Dedifferentiated amniotic fluid mesenchymal stem cell (primary cell): ENCODE measurements at regions not wholly inside any gene's neighbourhood (a gene's known extent, or its start where the extent isn't known, plus 50 kb on each side); places are given as distances from the start of the nearest gene placed in this dataset.
"Not testable (repeated sequence)": the region's sequence is repeated elsewhere in the genome, so short reads cannot be mapped to it uniquely, and the experiment has no call there.

Source experiments
- DNase-seq: peaks from one replicate; pipeline ENCODE4 v3.0.0-alpha.2; 2016; ENCODE audit errors: extremely low spot score

DNA sequence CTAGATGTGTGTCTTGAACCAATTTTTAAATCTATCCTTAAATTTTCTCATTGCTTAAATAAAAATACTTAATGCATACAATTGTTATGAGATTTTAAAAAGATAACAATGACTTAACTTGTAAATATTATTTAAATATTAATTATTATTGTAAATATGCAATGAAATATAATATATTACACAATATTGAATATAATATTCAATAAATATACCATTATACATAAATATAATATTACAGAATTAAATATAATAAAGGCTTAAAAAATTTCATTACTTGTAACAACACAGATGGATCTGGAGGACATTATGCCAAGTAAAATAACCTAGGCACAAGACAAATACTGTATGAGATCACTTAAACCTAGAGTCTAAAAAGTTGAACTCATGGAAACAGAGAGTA lies 1532.3 kb downstream of the PCDH9 start:
- no peak for DNase-seq

DNA sequence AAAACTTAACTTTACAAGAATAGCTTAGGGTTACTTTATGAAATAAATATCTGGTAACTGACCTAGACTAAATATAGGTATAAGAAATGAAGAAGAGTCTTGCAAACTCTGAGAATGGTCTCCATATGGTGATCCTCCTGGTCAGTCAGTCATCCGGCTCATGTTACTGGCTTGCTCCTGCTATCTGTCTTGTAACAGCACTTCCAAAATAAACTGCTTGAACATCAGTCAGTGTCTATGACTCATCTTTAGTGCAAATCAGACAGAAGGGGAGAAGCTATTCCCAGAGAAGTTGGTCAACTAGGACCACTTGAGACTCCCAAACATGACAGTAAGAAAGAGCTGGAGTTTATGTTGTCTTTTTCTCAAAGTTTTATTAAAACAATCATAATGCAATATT lies 1550.9 kb downstream of the PCDH9 start:
- no peak for DNase-seq

DNA sequence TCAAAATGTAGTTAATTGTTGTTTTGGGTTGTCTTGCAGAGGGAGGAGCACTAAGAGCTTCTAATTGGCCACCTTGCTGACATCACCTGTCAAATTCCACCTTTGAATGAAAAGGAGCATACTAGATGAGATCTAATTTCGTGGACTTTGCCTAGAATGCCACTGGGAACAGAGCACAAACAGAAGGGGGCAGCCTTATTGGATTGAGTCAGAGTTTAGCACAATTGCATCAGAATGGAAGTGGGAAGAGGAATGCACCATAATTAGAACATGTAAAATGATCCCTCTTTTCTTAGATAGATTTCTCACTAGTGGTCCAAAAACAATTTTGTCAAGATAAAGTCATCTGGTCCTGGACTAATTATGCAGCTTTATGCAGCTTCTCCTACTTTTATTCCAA lies 1552.2 kb downstream of the PCDH9 start:
- DNase-seq: no peak

DNA sequence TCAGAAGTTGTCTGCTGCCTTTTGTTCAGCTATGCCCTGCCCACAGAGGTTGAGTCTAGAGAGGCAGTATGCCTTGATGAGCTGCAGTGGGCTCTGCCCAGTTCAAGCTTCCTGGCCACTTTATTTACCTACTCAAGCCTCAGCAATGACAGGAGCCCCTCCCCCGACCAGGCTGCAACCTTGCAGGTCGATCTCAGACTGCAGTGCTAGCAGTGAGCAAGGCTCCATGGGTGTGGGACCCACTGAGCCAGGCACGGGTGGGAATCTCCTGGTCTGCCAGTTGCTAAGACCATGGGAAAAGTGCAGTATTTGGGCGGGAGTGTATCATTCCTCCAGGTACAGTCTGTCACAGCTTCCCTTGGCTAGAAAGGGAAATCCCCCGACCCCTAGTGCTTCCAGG lies 1554.8 kb downstream of the PCDH9 start:
- DNase-seq: not testable (repeated sequence)

DNA sequence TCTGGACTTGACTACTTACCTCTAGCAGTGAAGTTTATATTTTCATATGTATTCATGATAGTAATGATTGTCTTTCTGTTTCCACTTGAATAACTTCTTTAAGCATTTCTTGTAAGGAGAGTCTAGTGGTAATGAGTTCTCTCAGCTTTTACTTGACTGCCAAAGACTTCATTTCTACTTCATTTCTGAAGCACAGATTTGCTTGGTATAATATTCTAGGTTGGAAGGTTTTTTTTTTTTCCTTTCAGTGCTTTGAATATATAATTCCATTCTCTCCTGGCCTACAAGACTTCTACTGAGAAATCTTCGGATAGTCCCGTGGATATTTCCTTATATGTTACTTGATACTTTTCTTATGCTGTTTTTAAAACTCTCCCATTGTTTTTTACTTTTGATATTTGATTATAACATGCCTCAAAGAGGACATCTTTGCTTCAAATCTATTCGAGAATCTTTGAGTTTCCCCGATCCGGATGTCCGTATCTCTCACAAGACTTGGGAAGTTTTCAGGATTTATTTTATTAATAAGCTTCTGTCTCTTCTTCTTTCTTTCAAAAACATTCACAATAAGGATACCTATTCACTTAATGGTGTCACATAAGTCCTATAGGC lies 1560.0 kb downstream of the PCDH9 start:
- no peak for DNase-seq

DNA sequence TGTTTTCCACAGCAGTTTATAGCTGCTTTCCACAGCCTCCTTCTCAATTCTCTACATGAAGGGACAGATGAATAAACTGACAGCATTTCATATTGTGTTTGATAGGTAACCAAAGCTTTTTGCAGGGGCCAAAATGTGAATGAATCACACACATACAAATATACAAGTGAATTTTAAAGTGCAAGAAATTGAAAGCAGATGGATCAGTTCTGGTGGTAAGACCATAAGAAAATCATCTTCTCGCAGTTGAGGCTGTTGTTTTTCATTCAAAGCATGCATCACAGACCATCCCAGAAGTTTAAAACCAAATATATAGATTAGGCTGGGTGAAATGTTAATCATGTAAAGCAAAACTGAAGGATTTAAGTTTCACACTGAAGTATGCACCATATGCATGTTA lies 1569.4 kb downstream of the PCDH9 start:
- DNase-seq: no peak

DNA sequence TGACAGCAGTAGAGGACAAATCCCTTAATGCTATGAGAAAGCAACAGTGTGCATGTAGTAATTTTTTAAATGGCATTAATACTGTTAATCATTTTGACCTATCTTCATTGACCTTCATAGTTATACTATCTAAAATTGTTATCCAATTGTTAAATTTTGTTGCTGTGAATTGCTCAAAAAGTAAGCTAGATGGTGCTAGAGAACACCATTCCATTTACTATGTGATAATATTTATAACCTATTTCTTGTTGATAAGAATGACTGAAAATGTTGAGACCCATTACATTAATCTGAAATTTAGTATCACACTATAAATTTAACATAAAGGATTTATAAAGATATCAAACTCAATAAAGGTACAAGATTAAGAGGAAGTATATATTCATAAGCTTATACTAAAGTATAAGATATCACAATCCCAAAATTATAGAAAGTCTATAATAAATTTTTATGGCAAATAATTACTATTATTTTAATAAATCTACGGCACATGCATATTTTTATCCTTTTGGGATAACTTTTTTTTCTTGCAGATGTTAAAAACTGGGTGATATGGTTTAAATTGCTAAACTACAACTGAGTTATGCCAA lies 1573.3 kb downstream of the PCDH9 start:
- DNase-seq: no peak

DNA sequence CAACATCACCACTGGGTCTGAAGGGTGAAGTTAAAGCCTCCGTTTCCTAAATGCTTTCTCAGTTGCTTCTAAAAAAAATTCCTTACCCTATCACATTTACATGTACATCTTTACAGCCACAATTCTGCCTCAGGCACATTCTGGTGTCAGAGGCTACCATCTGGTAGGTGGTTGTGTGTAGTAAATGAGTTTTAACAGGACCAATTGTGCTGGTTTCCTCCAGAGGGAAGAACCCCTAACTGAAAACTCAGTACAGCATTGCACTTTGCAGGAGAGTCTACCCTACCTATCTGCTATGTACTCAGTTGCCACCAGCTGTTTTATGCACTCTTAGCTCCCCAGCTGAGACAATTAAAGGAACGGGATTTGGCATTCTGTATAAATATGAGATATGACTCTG lies 1576.5 kb downstream of the PCDH9 start:
- no peak for DNase-seq

DNA sequence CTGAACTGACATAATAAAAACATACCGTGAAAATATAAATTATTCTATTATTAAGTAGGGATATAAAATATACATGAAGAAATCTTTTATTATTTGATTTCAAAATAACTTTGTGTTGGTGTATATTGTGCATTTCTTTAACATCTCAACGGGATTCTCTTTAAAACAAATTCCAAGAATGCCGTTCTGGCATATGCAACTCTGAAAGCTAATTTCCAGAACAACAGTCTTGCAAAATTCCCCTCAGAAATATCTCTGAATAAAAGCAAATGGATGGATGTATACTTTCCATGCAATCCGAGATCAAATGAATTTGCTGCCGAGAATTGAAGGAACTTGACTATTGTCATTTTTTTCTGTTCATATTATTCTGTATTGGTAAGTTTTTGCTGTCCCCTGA lies 1579.8 kb downstream of the PCDH9 start:
- no peak for DNase-seq

DNA sequence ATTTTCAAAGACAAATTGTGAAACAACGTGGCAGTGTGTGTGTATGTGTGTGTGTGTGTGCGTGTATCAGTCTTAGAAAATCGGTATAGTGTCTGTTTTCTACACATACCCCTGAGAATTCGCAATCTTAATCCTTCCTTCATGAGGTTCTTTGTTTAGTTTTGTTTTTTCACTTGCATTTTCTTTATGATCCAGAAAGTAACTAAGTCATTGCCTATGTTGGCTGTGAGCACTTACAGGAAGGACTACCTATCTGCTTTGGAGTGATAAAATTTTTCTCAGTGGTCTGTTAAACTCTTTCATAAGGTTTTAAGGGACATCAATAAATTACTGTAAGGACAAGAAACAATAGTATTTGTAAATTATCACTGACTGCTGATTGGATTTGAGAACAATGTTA lies 1587.1 kb downstream of the PCDH9 start:
- DNase-seq: no peak

DNA sequence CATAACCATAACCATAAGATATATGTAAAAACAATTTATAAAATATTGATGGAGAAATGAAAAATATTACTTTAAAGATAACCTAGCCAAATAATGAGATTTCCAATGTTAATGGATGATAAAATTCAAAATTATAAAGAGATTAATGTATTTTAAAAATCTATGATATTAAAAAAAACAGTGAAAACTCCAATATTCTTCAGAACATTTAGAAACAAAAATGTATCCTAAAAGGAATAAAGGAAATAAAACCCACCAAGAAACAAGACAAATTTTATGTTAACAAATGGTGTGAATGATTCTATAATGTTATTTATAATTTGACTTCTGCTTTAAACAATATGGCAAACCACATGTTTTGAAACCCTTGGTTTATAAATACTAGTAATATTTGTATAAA lies 1587.8 kb downstream of the PCDH9 start:
- no peak for DNase-seq

DNA sequence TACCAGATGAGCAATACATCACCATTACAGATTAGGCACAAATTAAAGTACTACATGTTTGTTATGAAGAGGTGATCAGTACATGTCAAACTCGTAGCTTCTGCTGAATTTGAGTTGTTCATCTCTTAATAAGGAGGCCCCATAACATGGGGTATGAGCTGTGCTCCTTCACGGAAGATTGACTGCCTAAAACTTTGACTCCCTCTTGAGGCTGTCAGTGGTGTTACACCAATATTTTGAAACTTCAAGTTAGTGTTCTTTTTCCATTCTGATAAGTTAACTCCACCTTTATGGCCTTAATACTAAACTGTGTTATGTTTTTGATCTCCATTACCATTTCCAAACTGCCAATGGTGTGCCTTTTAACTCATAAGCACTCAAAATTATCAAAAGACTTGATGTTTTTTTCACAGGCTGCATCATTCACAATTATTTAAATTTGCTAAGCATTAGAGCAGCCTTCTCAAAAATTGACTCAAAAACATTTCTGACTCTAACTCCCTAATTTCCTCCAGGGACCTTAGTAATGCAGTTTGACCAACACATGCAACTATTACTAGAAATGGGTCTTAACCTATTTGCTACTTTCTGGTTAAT lies 1591.5 kb downstream of the PCDH9 start:
- DNase-seq: peak; percentile 29

DNA sequence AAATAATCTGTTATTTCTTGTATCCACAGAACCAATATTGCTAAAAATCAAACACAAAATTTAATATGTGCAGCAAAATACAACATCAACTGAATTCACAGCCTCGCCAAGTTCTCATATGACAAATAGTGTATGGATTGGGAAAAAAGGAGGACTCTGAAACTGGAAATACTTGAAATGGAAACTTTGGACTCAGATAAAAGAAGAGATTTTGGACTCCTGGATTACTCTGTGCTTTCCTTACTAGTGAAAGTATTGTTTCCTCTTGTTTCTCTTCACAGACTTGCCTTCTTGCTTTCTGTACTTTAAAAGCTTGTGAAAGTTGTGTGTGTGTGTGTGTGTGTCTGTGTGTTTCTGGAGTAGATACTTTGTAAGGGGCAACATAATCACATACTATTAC lies 1596.3 kb downstream of the PCDH9 start:
- DNase-seq: no peak

DNA sequence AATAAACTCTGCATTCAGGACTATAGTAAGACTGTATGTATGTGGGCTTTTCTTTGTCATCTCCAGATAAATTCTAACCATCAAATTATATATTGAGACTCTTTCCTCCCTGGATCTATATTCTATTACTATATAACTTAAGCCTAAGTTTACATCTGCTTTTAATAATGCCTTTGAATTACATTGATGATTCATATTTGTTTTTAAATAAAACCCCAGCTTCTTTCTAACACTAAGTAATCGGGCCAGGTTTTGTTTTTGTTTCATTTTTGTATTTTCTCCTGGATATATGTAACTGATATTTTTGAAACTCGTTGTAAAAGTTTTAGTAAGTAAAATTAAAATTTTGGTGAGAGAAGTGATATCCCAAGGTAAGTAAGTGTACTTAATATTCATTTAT lies 1599.1 kb downstream of the PCDH9 start:
- no peak for DNase-seq

DNA sequence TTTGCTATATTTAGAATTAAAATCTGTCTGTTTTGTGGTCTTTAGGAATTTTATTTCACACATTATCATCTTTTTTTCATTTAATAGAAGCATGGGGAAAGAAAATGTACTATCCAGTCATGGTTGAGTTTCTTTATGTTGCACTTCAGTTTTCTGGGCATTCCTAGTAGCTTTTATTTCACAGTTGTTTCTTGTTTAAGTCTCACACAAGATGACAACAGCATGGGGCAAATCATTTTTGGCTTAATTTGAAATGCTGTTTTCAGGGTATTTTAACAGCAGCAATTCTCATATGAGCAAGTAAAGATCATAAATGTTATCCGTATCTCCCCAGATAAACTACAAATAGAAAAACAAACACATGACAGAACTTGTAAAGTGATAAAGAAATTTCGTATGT lies 1600.2 kb downstream of the PCDH9 start:
- DNase-seq: no peak

DNA sequence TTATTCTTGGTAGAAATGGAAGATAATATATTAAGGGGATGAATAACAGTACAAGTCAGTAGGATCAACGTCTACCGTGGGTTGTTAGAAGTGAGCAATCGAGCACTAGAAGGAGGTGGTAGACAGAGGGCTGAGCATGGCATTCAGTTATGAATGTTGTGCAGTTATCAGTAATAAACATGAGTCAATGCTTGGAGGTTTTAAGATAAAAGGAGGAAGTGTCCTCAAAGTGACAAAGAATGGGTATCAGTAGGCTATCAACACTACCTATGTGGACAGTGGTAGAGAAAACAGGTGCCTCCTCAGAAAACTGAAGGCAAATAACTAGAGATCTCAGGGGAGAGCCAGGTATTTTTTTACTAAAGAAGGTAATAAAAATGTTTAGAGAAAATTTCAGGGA lies 1607.0 kb downstream of the PCDH9 start:
- DNase-seq: no peak

DNA sequence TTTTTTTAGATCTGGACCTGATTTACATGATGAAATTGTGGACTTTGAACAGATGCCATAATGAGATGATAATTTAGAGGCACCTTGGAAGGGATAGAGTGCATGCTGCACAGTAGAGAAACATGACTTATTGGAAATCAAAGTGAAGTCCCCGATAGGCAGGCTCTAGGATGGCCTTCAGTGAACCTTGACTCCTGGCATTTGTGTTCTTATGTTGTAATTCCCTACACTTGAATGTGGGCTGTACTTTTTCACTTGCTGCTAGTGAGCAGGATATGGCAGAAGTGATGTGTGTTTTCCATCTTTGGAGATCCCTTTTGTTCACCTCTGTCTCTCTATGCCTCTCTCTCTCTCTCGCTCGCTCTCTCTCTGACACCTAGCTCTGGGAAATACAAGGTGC lies 1614.6 kb downstream of the PCDH9 start:
- no peak for DNase-seq

DNA sequence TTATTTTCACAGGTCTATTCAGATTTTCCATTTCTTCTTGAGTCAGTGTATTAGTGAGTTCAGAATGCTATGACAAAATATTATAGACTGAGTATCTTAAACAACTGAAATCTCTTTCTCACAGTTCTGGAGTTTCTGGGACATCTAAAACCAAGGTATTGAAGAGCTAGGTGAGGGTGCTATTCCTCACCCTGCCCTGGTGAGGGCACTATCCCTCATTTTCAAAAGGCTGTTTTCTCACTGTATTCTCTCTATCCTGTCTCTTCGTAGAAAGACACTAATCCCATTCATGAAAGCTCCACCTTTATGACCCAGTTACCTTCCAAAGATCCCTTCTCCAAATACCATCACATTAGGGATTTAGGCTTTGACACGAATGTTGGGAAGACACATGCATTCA lies 1617.1 kb downstream of the PCDH9 start:
- no peak for DNase-seq

DNA sequence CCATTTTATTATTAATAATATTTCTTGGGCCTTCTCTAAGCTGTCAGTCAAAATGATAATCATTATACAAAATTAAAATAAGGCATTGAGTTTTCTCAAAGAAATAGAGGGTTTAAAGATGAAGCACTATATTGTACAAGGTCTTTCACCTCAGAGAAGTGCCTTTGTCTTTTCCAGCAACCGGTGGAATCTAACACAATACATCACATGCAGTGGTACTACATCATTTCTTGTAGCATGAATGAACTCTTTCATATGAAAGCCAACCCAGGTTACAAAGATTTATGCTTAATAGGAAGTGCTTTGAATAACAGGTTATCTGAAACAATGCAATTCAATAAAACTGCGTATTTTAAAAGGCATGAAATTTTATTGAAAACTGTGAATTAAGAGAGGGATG lies 1620.8 kb downstream of the PCDH9 start:
- DNase-seq: no peak

DNA sequence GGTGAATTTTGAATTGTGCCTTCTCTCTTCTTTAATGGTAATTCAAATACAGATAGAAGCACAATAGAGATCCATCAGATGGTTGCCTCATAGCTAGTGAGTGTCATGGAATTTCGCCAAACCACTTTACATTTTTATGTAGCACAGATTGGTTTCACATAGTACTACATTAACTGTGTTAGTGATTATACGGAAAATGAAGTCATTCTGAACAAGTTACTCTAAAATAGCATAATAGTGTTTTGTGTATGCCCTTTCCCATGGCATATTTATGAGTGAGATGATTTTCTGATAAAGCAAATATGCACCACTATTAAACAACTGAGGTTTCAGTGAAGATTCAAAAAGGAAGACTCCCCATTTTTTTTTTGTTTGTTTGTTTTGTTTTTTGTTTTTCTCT lies 1623.5 kb downstream of the PCDH9 start:
- DNase-seq: no peak

DNA sequence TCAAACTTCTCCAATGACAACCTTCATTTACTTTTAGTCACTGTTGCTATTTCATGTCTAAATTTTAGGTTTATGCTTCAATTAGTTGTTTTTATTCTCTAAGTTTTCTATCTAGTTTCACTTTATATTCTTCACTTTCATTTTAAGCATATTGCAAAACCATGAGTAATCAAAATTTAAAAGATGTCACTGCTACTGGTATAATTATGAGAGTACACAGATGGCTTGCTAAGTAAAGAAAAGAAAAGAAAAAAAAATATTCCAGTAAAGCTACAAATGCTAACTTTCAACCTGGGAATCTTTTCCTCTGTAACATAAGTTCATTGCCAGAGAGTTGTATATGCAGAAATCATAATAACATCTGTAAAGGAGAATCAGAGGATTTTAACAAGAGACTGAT lies 1624.7 kb downstream of the PCDH9 start:
- peak; percentile 27 for DNase-seq

DNA sequence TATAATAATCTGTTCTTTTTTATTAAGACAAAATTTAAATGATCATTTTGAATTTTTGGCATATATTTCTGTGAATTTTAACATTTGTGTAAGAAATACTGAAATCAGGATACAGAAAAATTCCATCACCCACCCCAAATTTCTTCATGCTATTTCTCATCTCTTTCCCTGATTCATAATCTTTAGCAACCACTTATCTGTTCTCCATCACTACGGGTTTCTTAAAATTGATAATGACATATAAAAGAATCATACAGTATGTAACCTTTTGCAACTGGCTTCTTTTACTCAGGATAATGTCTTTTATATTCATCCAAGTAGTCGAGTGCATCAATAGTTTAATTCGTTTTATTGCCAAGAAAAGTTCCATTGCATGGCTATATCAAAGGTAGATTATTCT lies 1627.0 kb downstream of the PCDH9 start:
- DNase-seq: no peak

DNA sequence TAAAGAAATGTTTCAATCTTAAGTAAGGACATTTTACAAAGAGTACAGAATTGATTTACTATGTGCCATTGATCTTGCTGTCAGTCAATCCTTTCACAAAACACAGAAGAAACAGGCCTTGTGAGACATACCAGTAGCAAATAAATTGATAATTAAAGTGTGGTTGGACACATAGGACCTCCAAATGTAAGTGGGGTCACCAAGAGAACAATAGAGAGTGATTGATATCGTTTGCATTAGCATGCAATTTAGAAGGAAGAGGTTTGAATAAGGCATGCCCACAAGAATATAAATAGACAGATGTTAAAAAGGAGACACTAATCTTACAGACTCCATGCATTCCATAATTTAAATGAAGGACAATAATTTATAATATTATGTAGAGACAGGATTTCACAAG lies 1628.3 kb downstream of the PCDH9 start:
- no peak for DNase-seq

DNA sequence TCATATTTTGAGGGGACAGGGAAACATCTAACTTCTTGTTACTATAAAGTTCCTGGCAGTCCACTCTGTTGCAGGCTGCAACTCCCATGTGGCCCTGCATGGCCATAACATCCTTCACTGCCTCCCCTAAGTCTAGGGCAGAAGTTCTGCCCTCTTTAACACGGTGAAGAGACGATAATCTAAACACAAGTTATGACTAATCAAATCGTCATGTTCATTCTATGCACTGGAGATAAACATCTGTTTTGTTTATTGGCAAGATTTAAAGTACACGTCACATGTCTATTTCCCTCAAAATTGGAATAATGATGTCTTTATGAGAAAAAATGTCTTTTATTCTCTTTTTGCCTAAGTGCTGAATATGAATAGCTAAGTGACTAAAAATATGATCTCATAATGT lies 1629.4 kb downstream of the PCDH9 start:
- DNase-seq: no peak
